SHP77 treated with DMSO at 0.1 percent for 48 hours (cell line): ENCODE measurements at regions not wholly inside any gene's neighbourhood (a gene's known extent, or its start where the extent isn't known, plus 50 kb on each side); places are given as distances from the start of the nearest gene placed in this dataset.

ENCODE experiments used
- DNase-seq: peaks from one replicate; lab custom pipeline; 2025; lab: John Stamatoyannopoulos, UW

GRCh38 chr13:65881561-65882155 is 1348.5 kb downstream of the PCDH9 start:
- no peak for DNase-seq

GRCh38 chr13:65875031-65875430 is 1355.1 kb downstream of the PCDH9 start:
- DNase-seq: no peak

DNA sequence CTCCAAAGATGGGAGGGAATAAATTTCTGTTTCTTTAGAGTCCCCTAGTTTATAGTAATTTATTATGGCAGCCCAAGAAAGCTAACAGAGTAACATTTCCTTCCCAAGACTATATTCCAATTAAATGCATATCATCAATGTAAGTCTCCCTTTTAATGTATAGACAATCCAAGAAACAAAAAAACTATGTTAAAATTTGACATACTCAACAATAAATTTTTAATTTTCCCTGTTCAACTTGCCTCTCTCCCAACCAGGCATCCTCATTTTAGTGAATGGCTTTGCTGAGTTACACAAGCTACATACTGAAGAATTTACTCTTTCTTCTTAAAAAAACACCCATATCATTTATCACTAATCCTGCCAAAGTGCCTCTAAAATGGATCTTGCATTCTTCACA is 1357.7 kb downstream of the PCDH9 start:
- DNase-seq: no peak

DNA sequence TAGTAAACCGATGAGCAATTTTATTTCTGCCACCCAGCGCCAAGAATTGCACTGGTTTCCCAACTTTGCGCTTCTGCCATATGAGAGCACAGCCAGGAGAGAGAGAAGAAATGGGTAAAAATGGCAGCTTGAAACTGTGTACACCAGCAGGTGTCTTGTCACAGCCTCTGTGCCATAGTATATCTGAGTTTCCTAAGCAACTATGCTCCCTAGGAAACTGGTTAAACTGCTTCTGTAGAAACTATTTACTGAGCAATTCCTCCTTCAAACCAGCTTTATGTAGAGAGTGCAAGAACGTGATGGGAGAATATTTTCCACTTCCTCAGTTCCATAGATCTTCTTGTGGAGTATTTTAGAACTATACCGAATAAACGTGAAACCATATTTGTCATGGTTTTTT is 1361.3 kb downstream of the PCDH9 start:
- DNase-seq: no peak

DNA sequence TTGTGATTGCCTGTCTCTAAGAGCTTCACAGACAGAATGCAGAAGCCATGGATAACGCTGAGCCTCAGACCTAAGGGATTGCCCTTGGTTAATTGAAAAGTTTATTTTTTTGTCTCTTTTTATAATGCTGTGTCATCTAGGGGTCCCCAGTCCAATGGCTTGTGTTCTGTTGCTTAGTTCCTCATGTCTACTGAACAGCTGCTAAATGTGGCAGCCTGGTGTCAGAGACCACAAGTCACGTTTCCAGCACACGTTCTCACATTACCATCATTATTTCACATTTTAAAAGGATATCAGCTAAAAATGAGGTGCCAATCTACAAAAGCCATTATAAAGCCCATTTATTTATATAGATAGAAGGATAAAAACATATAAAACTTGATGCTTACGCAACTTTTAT is 1362.0 kb downstream of the PCDH9 start:
- no peak for DNase-seq

DNA sequence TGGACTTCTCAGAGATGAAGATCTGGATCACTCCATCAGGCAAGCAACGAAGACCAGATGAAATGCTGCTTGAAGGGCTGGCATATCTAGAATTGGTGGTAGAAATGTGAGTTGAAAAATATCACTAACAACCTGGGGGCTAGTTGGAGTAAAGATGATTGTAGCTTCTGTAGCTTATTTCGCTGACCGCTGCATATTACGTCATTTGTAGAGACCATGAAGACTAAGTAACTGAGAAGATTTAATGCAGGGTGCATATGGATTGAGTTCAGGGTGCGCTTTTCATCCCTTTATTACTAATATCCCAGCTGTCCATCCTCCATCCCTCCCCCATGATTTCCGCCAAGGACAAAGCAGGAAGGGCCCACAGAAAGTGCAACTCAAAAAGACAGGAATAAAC is 1364.0 kb downstream of the PCDH9 start:
- DNase-seq: no peak

GRCh38 chr13:65865206-65865605 is 1364.9 kb downstream of the PCDH9 start:
- no peak for DNase-seq

GRCh38 chr13:65864039-65864438 is 1366.1 kb downstream of the PCDH9 start:
- DNase-seq: no peak

GRCh38 chr13:65860306-65860705 is 1369.8 kb downstream of the PCDH9 start:
- no peak for DNase-seq

DNA sequence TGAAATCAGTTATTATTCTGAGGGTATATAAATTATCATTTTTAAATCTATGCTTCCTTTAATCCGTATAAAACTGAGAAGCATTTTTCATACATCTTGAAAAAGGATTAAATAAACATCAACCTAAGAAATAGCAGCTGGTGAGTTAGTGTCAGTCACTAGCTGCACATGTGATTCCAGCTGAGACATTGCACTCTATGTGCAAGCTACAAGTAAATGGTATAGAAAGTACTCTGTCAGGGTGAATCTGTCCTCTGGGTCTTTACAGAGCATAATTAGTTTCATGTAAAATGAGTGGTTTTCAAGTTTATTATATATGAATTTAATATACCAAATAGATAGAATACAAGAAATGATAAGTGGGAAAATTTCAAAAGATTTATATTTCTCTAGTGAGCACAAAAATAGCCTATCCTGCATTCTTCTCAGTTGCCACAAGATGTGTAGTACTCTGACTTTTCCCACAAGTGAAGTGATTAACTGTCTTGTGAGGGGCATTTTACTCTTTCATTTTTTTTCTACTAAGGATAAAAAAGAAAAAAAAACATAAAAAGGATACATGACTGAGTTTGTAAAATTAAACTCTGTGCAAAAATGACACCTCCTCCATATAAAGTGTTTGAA is 1372.1 kb downstream of the PCDH9 start:
- DNase-seq: no peak

GRCh38 chr13:65856431-65856830 is 1373.7 kb downstream of the PCDH9 start:
- no peak for DNase-seq

DNA sequence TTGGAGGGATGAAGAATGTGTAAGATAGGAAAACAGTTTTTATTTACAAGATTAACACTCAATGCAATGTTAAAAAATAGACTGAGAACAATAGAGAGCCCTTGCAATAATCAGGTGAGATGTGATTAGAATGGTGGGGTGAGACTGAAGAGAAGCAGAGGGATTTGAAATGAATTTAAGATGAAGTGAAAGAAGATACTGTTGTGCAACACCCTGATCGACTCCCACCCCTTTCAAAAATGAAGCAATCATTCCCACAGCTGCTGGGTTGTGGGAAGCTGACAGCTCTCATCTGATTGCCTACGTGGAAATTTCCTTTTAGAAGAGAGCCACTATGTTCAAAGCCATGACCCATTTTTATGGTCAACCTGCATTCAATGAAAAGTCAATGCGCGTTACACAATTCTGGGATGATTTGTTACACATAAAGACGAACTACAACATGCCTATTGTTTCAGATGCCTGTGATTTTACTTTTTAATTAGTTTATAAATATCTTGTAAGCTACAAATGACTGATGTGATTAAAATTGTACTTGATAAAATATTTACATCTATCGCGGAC is 1374.8 kb downstream of the PCDH9 start:
- no peak for DNase-seq

- DNase-seq: no peak
Measured at GRCh38 chr13:65854431-65854830, 1375.7 kb downstream of the PCDH9 start.

DNA sequence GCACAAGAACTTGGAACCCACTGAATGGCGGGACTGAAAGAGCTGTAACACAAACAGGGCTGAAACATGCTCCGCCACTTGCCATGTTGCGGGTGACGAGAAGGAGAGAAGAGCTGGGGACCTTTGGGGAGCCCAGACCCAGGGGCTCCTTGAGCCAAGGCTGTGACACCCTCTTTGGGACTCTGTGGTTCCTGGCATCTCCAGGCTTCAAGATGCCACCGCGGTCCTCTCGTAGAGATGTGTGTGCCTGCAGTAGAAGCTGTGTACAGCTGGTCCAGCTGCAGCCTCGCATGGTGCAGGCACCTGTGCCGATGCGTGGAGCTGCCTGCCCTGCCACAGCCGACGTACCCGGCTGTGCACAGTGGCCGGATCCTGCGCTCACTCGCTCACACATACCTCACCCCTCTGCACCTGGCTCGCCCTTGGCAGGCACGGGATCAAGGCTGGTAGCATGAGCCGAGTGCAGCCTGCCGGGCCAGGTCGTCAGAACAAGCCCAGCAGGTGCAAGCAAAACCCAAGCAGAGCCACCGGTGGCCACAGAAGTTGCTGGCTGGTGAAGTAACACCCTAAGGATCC is 1385.8 kb downstream of the PCDH9 start:
- no peak for DNase-seq

DNA sequence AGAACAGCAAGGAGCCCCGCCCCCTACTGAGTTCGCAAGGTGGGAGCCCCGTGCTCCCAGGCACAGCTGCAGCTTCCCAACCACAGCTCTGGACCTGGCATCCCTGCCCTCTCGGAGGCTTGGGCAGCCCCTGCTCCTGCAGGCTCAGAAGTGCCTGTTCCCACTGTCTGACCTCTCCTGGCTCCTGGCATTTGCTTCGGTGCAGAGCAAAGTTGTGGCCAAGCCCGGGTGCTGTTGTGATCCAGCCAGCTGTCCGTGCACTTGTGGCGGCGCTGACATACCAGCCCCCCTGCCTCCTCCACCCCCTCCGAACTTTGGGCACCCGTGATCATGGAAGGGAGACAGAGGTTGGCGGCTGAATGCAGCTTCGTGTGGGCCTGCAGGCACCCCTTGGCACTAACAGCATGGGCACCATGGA is 1386.8 kb downstream of the PCDH9 start:
- no peak for DNase-seq

DNA sequence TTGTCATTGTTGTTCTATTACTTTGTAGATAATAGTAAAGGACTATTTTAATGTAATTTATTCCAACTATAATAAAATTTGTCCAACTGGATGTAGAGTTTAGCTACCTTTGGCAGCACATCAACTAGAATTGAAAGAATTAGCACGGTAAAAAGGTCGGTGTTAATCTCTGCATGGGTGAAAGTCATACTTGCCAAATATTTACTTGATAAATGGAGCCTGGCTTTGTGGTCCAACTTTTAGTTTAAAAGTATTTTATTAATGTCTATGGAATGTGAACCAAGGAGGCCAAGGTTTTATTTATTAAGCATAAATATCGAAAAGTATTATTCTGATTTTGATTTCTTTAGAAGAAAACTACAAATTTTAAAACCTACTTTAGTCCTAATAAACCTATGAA is 1389.0 kb downstream of the PCDH9 start:
- no peak for DNase-seq

GRCh38 chr13:65836066-65836465 is 1394.1 kb downstream of the PCDH9 start:
- DNase-seq: no peak

DNA sequence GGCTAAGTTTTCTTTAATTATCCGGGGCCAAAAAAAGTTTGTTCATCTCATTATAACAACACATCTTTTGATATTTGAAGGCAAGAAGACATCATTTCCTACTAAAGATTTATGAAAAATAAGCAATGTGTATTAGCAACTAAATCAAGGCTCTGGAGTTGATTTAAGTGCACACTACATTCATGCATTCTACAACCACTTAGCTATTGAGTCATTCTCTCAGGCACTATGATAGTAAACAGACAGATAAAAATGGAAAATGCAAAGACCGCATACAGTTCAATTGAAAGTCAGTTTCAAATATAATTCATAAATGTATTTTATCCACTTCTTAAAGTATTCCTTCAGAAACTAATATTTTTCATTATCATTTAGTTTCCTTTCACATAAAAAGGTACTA is 1395.2 kb downstream of the PCDH9 start:
- DNase-seq: no peak

DNA sequence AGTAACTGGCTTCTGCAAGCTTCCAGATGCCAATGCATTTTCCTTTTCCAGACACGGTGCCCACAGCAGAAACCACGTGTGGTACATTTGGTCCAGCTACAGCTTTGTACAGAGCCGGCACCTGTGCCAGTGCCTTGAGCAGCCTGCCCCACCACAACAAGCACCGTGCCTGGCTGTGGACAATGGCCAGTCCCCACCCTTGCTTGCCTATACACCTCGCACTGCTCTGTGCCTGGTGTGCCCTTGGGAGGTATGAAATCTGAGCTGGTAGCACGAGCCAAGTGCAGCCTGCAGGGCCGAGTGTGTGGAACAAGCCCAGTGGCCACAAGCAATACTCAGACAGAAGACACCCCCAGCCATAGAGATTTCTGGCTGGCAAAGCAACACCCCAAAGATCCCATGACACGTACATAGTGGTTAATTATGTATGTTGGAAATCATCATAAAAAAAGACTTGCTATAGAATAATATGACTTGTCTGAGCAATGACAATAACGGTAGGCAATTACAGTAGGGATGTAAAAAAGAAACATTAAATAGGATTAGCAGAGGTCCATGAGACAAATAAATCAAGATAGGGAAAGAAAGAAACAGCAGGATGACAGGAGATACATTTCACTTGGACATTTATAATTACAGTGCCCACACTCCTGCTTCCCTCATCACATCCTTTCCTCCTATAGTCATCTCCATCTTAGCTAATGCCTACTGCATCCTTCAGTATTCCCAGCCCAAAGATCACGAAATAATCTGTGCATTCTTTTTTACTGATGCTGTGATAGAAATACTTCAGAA is 1399.5 kb downstream of the PCDH9 start:
- no peak for DNase-seq

DNA sequence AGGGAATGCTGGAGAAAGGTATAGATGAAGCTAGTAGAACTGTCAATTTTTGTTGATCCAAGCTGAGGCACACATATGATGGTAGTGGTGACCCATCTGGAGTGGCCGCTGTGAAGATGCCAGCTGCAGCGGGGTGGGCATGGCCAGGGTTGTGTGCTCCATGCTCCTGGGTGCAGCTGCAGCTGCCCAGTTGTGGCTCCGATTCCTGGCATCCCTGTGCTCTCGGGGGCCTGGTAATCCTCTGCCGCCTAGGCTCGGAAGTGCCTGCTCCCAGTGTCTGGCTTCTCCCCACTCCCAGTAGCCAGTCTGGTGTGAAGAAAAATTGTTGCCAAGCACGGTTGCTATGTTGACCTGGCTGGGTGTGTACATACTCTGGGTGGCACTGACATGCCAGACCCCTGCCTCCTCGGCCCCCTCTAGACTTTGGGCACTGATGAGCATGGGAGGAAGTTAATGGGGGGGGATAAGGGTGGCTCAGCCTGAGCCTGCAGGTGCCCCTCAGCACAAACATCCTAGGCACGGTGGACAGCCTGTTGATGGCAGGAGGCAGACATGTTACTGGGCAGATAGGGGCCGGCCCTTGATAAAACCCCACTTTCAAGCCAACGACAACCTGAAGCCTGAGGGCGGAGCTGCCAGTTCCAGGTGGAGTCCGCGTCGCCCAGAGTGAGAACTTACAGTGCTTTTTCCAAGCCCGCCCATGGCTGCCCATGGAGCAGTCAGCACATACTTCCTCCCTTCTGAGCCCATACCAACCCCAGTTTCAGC is 1400.7 kb downstream of the PCDH9 start:
- DNase-seq: no peak

DNA sequence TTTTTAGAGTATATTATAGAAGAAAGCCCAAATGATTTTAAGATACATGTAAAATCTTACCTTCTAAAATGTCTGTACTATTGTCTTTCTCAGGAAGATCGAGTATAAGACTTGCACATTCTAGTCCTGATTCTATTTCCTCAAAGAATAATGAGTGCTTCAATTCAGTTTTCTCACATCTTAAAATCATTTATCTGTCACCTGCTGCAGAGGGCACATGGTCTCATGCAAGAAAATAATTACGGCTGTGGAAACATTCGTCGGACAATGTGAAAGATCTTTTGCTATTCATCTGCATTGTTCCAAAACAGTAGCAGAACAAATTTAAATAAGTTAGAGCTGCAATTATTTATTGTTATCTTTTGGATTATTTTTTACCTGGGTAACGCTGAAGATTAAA is 1403.5 kb downstream of the PCDH9 start:
- DNase-seq: no peak

DNA sequence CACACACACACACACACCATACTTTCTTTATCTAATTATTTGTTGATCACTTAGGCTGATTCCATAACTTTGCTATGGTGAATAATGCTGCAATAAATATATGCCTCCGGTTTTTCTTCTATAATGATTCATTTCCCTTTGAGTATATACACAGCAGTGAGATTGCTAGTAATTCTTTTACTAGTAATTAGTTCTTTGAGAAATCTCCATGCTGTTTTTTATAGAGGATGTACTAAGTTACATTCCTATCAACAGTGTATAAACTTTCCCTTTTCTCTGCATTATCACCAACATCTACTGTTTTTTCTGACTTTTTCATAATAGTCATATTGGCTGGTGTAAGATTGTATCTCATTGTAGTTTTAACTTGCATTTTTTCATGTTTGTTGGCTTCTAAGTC is 1405.1 kb downstream of the PCDH9 start:
- no peak for DNase-seq
